Upper lobe of right lung (tissue), 1 donor: ENCODE measurements at regions not wholly inside any gene's neighbourhood (a gene's known extent, or its start where the extent isn't known, plus 50 kb on each side); places are given as distances from the start of the nearest gene placed in this dataset.

Source experiments
- ATAC-seq: fragments of 200-7000 bp; cut with Tn5 transposase; one replicate; pipeline ENCODE4 v1.9.1; 2020; ENCODE audit warnings: mild to moderate bottlenecking, moderate library complexity
- DNase-seq: peaks from one replicate; pipeline ENCODE4 v3.0.0-alpha.2; 2020
- H3K27ac ChIP-seq: fragments of 200-600 bp; one replicate; pipeline ENCODE4 v1.8.0; 2022
- H3K27me3 ChIP-seq: fragments of 200-600 bp; one replicate; pipeline ENCODE4 v1.8.0; 2022; ENCODE audit warnings: mild to moderate bottlenecking
- H3K36me3 ChIP-seq: fragments of 200-600 bp; one replicate; pipeline ENCODE4 v1.8.0; 2022
- H3K4me1 ChIP-seq: fragments of 200-600 bp; one replicate; pipeline ENCODE4 v1.8.0; 2022
- H3K4me3 ChIP-seq: fragments of 200-600 bp; one replicate; pipeline ENCODE4 v1.8.0; 2022; ENCODE audit warnings: mild to moderate bottlenecking
- H3K9me3 ChIP-seq: fragments of 200-600 bp; one replicate; pipeline ENCODE4 v1.8.0; 2022
- intact Hi-C: fragments of 100-400 bp; cut with DNase I; formaldehyde crosslinking; loops from one replicate; pipeline ENCODE4 v1.11.0; 2022
- TF ChIP-seq, protein P1 (sequence below): fragments of 200-600 bp; IDR thresholded peaks from one replicate; pipeline ENCODE4 v1.8.0; 2022; ENCODE audit warnings: antibody characterized with exemption
- donor health status: DM: no; HTN: yes; CAD: no; lungs with severe emphysema.

DNA sequence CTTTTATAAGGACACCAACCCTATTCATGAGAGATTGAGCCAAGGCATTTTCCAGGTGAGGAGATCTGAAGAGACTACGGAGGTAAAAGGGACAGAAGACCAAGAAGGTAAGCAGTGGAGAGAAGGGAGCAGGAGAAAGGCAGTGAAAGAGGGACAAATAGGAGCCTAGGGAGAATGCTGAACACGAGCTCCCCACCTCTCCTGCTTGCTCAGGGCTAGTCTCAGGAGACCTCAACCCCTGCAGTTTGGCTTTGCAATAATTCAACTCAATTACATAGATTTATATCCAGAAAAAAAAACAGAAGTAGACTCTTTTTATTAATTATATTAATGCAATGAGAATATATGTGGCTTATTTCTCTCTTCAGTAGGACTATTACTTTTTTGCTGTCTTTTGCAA lies 91.0 kb upstream of the DDX18 start:
- ATAC-seq (no peak), DNase-seq (no peak)
- TF ChIP-seq, protein P1, sequence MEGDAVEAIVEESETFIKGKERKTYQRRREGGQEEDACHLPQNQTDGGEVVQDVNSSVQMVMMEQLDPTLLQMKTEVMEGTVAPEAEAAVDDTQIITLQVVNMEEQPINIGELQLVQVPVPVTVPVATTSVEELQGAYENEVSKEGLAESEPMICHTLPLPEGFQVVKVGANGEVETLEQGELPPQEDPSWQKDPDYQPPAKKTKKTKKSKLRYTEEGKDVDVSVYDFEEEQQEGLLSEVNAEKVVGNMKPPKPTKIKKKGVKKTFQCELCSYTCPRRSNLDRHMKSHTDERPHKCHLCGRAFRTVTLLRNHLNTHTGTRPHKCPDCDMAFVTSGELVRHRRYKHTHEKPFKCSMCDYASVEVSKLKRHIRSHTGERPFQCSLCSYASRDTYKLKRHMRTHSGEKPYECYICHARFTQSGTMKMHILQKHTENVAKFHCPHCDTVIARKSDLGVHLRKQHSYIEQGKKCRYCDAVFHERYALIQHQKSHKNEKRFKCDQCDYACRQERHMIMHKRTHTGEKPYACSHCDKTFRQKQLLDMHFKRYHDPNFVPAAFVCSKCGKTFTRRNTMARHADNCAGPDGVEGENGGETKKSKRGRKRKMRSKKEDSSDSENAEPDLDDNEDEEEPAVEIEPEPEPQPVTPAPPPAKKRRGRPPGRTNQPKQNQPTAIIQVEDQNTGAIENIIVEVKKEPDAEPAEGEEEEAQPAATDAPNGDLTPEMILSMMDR: no peak
- Histone ChIP-seq H3K27me3 (no peaks in the 10 kb centered on the region), H3K27ac (no peak overlapping the region), H3K4me1 (no peaks in the 10 kb centered on the region), H3K36me3 (no peaks in the 10 kb centered on the region), H3K9me3 (no peaks in the 10 kb centered on the region), H3K4me3 (no peak overlapping the region)
- intact Hi-C loops: no loop called here

DNA sequence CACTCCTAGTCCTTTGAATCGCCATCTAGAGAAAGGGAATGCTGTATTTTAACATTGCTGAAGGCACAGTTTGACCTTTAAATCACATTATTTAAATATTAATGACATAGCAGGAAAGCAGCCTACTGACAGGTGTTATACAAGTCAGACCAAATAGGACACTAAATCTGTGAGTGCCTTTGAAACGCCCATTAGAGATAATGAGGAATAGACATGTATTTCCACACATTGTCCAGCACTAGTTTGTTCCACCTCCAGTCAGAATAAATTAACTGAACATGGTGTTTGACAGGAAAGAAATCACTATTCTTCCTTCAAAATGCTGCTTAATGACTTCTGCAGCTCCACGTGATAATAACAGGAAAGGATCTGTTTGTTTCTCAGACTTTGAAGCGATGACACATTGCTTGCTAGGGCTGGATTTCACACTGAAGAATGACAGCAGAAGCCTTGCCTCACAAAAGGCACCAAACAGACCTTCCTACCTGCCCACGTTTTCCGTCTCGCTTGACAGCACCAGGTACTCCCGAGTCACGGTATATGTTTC lies 90.5 kb upstream of the DDX18 start:
- no peak for ATAC-seq
- H3K4me1 ChIP-seq: no peaks in the 10 kb centered on the region
- intact Hi-C loops: no loop called here
- no peaks in the 10 kb centered on the region for H3K27me3 ChIP-seq
- DNase-seq: no peak
- H3K36me3 ChIP-seq: no peaks in the 10 kb centered on the region
- no peak overlapping the region for H3K4me3 ChIP-seq
- H3K9me3 ChIP-seq: no peaks in the 10 kb centered on the region
- TF ChIP-seq, protein P1: no peak
- no peak overlapping the region for H3K27ac ChIP-seq

DNA sequence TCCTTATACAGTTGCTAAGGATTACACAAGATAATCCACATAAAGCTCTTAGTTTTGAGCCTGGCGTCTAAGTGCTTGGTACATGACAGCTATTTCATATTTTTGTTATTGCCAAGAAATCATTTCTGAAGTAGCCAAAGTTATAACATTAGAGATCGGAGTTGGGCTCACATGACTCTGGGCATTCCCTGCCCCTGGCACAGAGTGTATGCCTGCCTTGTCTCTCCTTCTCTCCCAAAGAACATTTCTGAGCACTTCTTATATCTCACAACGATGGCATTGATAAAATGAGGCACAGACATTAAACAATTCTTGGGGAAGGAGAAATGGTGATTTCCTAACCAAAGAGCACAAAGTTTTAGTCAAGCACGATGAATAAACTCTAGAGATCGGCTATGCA lies 87.7 kb upstream of the DDX18 start:
- Histone ChIP-seq H3K27ac (no peak overlapping the region), H3K4me3 (no peak overlapping the region), H3K36me3 (no peaks in the 10 kb centered on the region), H3K27me3 (no peaks in the 10 kb centered on the region), H3K4me1 (no peaks in the 10 kb centered on the region), H3K9me3 (no peaks in the 10 kb centered on the region)
- DNase-seq: no peak
- intact Hi-C loops: no loop called here
- no peak for ATAC-seq
- TF ChIP-seq, protein P1: no peak

DNA sequence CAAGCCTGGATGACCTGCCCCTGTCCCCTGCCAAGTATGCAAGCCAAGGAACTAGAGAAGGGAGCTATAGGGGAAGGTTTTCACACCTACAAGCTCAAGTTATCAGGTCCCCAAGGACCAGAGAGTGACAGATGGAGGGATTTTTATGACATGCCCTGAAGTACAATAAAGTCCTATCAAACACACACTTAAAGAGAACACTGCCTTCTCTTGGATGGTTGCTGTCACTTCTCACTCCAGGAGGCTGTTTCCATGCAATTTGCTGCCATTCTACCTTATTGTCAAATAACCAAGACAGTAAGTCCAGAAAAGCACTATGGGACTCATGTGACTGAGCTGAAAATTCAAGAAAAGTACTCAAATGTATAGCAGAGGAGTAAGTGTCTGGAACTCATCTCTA lies 76.6 kb upstream of the DDX18 start:
- no peaks in the 10 kb centered on the region for H3K4me1 ChIP-seq
- no peak for DNase-seq
- H3K27me3 ChIP-seq: no peaks in the 10 kb centered on the region
- no peak overlapping the region for H3K4me3 ChIP-seq
- no peak for ATAC-seq
- no peaks in the 10 kb centered on the region for H3K9me3 ChIP-seq
- TF ChIP-seq, protein P1: no peak
- H3K27ac ChIP-seq: no peak overlapping the region
- no peaks in the 10 kb centered on the region for H3K36me3 ChIP-seq
- intact Hi-C loops: no loop called here

DNA sequence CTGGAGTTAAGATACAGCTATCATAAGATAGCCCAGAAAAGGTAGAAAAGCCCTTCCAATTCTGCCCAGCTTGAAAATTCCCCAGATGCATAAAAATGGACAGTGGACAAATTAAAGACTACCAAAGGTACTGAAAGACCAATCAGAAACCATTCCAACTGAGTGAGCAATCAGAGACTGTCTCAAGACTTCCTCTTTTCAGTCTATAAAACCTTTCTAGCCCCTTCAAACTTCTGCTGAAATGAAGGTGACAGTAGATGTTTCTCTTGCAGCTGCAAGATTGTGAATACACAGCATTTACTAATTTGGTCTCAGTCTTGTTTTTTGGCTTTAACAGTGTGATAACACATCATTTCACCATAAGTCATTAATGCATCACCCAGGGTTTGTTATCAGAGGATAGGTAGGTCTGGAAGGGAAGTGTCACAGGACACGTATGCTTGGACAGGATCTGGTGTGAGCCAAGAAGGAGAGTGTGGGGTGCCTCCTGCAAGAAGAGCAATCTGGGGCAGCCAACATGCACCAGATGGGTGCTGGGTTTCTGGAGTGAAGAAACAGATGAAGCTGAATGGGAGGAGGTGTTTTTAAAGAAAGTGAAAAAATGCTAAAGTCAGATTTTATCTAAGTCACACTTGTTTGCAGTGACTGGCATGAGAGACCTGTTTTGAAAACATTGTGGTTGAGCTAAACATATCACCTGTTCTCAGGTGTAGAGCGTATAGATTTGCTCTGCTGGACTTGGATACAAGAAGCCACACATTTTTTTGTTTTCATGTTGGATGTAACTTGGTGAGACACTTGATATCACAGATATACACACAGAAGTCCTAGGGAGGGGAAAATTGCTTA lies 75.3 kb upstream of the DDX18 start:
- no peaks in the 10 kb centered on the region for H3K27me3 ChIP-seq
- H3K36me3 ChIP-seq: no peaks in the 10 kb centered on the region
- ATAC-seq (no peak), DNase-seq (no peak)
- no peaks in the 10 kb centered on the region for H3K4me1 ChIP-seq
- no peak overlapping the region for H3K27ac ChIP-seq
- TF ChIP-seq, protein P1: no peak
- H3K4me3 ChIP-seq: no peak overlapping the region
- intact Hi-C loops: no loop called here
- H3K9me3 ChIP-seq: no peaks in the 10 kb centered on the region
